ENCODE measurements at regions not wholly inside any gene's neighbourhood (a gene's known extent, or its start where the extent isn't known, plus 50 kb on each side); places are given as distances from the start of the nearest gene placed in this dataset.
A peak's percentile ranks its signal among the peaks of the same experiment; 100 is the strongest.

DNA sequence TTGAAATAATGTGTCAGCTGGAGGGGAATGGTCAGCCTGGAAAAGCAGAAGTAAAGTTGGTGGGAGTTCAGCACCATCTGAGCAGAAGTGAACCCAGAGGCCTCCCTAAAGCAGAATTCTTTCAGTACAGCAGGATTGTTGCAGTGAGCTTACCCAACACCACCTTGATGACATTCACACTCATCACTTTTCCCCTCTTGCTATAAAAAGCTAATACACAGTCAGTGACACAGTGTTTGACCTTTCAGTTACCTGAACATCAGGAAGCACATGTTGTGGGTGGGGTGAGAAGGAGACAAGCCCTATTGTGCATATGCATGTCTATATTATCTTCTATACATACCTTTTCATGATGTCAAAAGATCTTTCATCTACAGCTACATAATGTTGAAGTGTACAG lies 624.7 kb upstream of the ZFP42 start:
- TF ChIP-seq, protein P1, sequence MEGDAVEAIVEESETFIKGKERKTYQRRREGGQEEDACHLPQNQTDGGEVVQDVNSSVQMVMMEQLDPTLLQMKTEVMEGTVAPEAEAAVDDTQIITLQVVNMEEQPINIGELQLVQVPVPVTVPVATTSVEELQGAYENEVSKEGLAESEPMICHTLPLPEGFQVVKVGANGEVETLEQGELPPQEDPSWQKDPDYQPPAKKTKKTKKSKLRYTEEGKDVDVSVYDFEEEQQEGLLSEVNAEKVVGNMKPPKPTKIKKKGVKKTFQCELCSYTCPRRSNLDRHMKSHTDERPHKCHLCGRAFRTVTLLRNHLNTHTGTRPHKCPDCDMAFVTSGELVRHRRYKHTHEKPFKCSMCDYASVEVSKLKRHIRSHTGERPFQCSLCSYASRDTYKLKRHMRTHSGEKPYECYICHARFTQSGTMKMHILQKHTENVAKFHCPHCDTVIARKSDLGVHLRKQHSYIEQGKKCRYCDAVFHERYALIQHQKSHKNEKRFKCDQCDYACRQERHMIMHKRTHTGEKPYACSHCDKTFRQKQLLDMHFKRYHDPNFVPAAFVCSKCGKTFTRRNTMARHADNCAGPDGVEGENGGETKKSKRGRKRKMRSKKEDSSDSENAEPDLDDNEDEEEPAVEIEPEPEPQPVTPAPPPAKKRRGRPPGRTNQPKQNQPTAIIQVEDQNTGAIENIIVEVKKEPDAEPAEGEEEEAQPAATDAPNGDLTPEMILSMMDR (IDR thresholded peaks at IDR 0.05) = no peak
- H3K27me3 Mint-ChIP-seq (ENCODE audit: insufficient read depth) = no peaks in the 10 kb centered on the region; the same call in 1 of the 2 replicates
- DNase-seq = no peak
- no peaks in the 10 kb centered on the region for H3K36me3 Mint-ChIP-seq (ENCODE audit: low read depth)
- no peaks in the 10 kb centered on the region for H3K9me3 Mint-ChIP-seq
- peaks cover 14% of the 10 kb centered on the region for H3K4me1 Mint-ChIP-seq (ENCODE audit: low read depth)
- no peak overlapping the region for H3K27ac Mint-ChIP-seq
- no peak overlapping the region for H3K4me3 Mint-ChIP-seq

- no peak overlapping the region for H3K27ac Mint-ChIP-seq
- TF ChIP-seq, protein P1 (IDR thresholded peaks at IDR 0.05) = no peak
- H3K9me3 Mint-ChIP-seq = no peaks in the 10 kb centered on the region
- no peaks in the 10 kb centered on the region; the same call in 1 of the 2 replicates for H3K36me3 Mint-ChIP-seq (ENCODE audit: low read depth)
- no peak for DNase-seq
- peaks cover 8% of the 10 kb centered on the region for H3K4me1 Mint-ChIP-seq (ENCODE audit: low read depth)
- no peak overlapping the region for H3K4me3 Mint-ChIP-seq
- no peaks in the 10 kb centered on the region for H3K27me3 Mint-ChIP-seq (ENCODE audit: insufficient read depth)
Observed at GRCh38 chr4:187378441-187378840, 617.1 kb upstream of the ZFP42 start.

DNA sequence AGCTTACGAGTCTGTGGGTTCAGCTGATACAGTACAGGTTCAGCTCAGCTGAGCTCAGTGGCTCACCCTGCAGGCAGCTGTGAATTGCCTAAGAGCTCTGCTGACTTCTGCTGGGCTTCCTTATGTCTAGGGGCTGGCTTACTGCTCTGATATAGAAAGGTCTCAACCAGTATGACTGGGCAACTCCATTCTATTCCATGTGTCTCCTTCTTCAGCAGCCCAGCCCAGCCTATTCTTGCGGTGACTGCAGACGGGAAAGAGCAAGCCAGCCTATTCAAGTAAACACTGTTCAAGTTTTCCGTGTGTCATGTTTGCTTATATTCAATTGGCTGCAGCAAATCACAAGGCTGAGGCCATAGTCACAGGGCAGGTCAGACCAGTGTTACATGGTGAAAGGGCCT lies 615.4 kb upstream of the ZFP42 start:
- DNase-seq = peak; percentile 24
- Mint-ChIP-seq H3K27ac (no peak overlapping the region), H3K4me3 (no peak overlapping the region)

GRCh38 chr4:187383181-187383580 lies 612.4 kb upstream of the ZFP42 start:
- peaks cover 13% of the 10 kb centered on the region for H3K4me1 Mint-ChIP-seq (ENCODE audit: low read depth)
- no peak overlapping the region for H3K4me3 Mint-ChIP-seq

More for the DNA sequence above, 615.4 kb upstream of the ZFP42 start:
- Mint-ChIP-seq H3K9me3 (no peaks in the 10 kb centered on the region), H3K27me3 (ENCODE audit: insufficient read depth) (no peaks in the 10 kb centered on the region), H3K36me3 (ENCODE audit: low read depth) (no peaks in the 10 kb centered on the region; the same call in 1 of the 2 replicates), H3K4me1 (ENCODE audit: low read depth) (peaks cover 8% of the 10 kb centered on the region)
- TF ChIP-seq, protein P1 (IDR thresholded peaks at IDR 0.05) = peak; percentile 64

GRCh38 chr4:187387739-187388138 lies 607.8 kb upstream of the ZFP42 start:
- H3K27ac Mint-ChIP-seq = no peak overlapping the region
- H3K9me3 Mint-ChIP-seq = no peaks in the 10 kb centered on the region
- peaks cover 9% of the 10 kb centered on the region for H3K4me1 Mint-ChIP-seq (ENCODE audit: low read depth)
- H3K27me3 Mint-ChIP-seq (ENCODE audit: insufficient read depth) = no peaks in the 10 kb centered on the region
- peak; percentile 11 for DNase-seq
- H3K4me3 Mint-ChIP-seq = no peak overlapping the region
- H3K36me3 Mint-ChIP-seq (ENCODE audit: low read depth) = no peaks in the 10 kb centered on the region
- TF ChIP-seq, protein P1 (IDR thresholded peaks at IDR 0.05) = no peak

More at GRCh38 chr4:187383181-187383580, 612.4 kb upstream of the ZFP42 start:
- Mint-ChIP-seq H3K27ac (no peak overlapping the region), H3K27me3 (ENCODE audit: insufficient read depth) (no peaks in the 10 kb centered on the region), H3K9me3 (no peaks in the 10 kb centered on the region), H3K36me3 (ENCODE audit: low read depth) (no peaks in the 10 kb centered on the region; the same call in 1 of the 2 replicates)
- TF ChIP-seq, protein P1 (IDR thresholded peaks at IDR 0.05) = no peak
- DNase-seq = no peak

DNA sequence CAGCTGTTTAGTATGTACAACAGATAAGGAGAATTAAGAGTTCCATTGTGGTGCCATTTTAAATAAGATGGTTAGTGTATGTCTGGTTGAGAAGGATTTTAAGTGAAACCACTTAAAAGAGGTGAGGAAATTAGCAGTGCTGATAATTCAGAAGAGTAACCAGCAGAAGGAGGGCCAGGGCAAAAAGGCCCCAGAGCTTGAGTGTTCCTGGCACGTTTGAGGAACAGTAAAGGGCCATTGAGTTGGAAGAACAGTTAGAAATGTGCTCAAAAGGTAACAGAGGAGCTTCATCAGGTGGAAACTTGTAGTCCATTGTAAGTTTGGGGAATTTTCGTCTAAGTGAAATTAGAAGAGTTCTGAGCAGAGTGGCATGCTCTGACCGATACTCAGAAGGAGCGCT lies 606.2 kb upstream of the ZFP42 start:
- Mint-ChIP-seq H3K36me3 (ENCODE audit: low read depth) (no peaks in the 10 kb centered on the region), H3K27ac (no peak overlapping the region), H3K27me3 (ENCODE audit: insufficient read depth) (no peaks in the 10 kb centered on the region), H3K4me1 (ENCODE audit: low read depth) (peaks cover 9% of the 10 kb centered on the region), H3K4me3 (no peak overlapping the region), H3K9me3 (no peaks in the 10 kb centered on the region)
- TF ChIP-seq, protein P1 (IDR thresholded peaks at IDR 0.05) = no peak
- DNase-seq = no peak

Data from HFFc6 (cell line).